ENCODE measurements at regions not wholly inside any gene's neighbourhood (a gene's known extent, or its start where the extent isn't known, plus 50 kb on each side); places are given as distances from the start of the nearest gene placed in this dataset.
"Not testable (repeated sequence)": the region's sequence is repeated elsewhere in the genome, so short reads cannot be mapped to it uniquely, and the experiment has no call there.

GRCh38 chr11:67745181-67745726 lies 70.8 kb upstream of the ALDH3B2 start:
- ChIA-PET POLR2A (no interaction called here), CTCF (no interaction called here)
- no peak for DNase-seq (ENCODE audit: low read depth, low spot score)
- TF ChIP-seq, protein P1, sequence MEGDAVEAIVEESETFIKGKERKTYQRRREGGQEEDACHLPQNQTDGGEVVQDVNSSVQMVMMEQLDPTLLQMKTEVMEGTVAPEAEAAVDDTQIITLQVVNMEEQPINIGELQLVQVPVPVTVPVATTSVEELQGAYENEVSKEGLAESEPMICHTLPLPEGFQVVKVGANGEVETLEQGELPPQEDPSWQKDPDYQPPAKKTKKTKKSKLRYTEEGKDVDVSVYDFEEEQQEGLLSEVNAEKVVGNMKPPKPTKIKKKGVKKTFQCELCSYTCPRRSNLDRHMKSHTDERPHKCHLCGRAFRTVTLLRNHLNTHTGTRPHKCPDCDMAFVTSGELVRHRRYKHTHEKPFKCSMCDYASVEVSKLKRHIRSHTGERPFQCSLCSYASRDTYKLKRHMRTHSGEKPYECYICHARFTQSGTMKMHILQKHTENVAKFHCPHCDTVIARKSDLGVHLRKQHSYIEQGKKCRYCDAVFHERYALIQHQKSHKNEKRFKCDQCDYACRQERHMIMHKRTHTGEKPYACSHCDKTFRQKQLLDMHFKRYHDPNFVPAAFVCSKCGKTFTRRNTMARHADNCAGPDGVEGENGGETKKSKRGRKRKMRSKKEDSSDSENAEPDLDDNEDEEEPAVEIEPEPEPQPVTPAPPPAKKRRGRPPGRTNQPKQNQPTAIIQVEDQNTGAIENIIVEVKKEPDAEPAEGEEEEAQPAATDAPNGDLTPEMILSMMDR (IDR thresholded peaks at IDR 0.05; ENCODE audit: insufficient read depth, low read length, missing control alignments) = no peak
- H3K4me3 ChIP-seq (ENCODE audit: low read depth, low read length) = no peak overlapping the region

DNA sequence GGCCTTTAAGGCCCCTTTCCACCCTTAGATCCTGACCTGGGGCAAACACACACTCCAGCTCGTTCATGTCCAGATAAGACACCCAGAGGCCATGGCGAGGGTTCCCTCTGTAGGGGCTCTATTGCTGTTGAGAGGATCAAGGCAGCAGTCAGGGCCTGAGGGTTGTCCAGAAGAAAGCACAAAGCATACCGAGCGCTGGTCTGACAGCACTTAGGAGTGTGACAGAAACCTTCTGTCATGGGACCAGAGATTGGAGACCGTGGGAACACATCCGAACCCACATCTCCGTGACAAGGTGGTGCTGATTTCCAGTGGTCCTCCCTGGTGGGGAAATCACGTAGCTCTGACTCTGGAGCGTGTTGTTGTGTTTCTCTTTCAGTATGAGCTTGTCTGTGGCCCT lies 69.8 kb upstream of the ALDH3B2 start:
- CTCF ChIA-PET; DNase-seq (ENCODE audit: low read depth, low spot score); POLR2A ChIA-PET; H3K4me3 ChIP-seq (ENCODE audit: low read depth, low read length): not testable (repeated sequence)

- CTCF ChIA-PET; H3K4me3 ChIP-seq (ENCODE audit: low read depth, low read length); POLR2A ChIA-PET; DNase-seq (ENCODE audit: low read depth, low spot score): not testable (repeated sequence)
These were observed 63.8 kb upstream of the ALDH3B2 start for GRCh38 chr11:67738231-67738630.

- POLR2A ChIA-PET; DNase-seq (ENCODE audit: low read depth, low spot score); H3K4me3 ChIP-seq (ENCODE audit: low read depth, low read length); CTCF ChIA-PET: not testable (repeated sequence)
These were observed 63.2 kb upstream of the ALDH3B2 start for GRCh38 chr11:67737562-67738080.

DNA sequence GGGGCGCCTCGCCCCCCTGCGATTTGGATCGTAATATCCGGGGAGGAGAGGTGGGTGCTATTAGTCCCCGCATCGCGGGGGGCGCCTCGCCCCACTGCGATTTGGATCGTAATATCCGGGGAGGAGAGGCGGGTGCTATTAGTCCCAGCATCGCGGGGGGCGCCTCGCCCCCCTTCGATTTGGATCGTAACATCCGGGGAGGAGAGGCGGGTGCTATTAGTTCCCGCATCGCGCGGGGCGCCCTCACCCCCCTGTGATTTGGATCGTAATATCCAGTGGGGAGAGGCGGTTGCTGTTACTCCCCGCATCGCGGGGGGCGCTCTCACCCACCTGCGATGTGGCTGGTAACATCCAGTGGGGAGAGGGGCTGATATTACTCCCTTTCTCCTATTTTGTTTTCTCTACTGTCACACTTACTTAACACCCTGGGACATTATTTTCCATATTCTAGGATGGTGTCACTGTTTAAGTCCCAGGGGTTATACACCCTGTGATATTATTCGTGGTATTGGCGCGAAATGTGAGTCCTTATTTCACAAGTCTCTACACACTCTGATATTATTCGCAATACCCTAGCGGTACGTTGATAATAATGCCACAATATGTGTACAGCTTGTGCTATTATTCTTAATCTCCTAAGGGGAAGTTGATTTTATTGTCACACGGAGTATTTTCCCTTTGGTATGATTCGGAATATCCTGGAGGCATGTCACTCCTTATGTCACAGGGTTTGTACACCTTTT lies 57.8 kb upstream of the ALDH3B2 start:
- TF ChIP-seq, protein P1 (IDR thresholded peaks at IDR 0.05; ENCODE audit: insufficient read depth, low read length, missing control alignments) = peak; percentile 7
- ChIA-PET POLR2A (no interaction called here), CTCF (no interaction called here)
- no peak overlapping the region for H3K4me3 ChIP-seq (ENCODE audit: low read depth, low read length)
- no peak for DNase-seq (ENCODE audit: low read depth, low spot score)

GRCh38 chr11:67731583-67731982 lies 57.2 kb upstream of the ALDH3B2 start:
- TF ChIP-seq, protein P1 (IDR thresholded peaks at IDR 0.05; ENCODE audit: insufficient read depth, low read length, missing control alignments) = no peak
- CTCF ChIA-PET = no interaction called here
- POLR2A ChIA-PET = no interaction called here
- no peak overlapping the region for H3K4me3 ChIP-seq (ENCODE audit: low read depth, low read length)
- no peak for DNase-seq (ENCODE audit: low read depth, low spot score)

GRCh38 chr11:67728163-67728571 lies 53.7 kb upstream of the ALDH3B2 start:
- POLR2A ChIA-PET; DNase-seq (ENCODE audit: low read depth, low spot score); H3K4me3 ChIP-seq (ENCODE audit: low read depth, low read length): not testable (repeated sequence)
- CTCF ChIA-PET = interaction anchor here (1.1 kb wide), 1 partner anchor 12 kb away, joined by 3 read pairs; no protein-coding TSS in a partner anchor

DNA sequence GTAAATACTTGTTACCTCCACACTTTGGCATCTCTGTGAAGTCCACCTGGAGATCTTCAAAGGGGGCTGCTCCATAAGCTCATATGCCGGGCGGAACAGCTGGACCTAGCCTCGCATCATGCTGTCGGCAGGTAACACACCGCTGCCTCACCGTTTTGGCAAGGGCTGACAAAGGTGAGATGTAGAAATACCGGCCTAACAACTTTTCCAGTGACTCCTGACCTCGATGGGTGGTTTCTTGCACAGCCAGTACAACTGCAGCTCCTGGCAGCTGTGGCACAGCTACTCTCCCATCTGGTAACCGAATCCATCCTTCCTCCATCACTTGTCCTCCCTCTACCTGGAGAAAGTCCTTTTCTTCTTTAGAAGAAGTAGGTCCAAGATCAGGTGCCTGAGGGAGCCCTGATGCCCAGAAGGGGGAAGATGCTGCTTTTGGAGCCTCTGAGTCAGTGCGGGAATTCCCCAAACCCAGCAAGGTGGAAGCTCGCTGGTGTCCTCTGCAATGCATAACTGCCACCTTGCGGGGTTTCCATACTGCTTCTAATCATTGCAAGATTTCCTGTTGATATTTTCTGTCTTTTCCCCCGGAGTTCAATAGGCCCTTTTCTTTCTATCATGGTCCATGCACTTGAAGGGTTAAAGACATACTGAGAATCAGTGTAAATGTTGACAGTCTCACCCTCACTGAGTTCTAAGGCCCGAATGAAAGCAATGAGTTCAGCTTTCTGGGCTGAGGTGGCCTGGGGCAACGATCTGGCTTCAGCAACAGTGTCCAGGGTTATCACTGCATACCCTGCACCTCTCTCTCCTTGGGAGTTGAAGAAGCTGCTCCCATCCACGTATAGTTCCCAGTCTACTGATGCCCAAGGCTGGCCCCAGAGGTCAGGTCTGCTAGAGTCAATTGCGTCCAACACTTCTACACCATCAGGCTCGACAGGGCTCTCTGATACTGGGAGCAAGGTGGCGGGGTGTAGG lies 52.9 kb upstream of the ALDH3B2 start:
- CTCF ChIA-PET; H3K4me3 ChIP-seq (ENCODE audit: low read depth, low read length); DNase-seq (ENCODE audit: low read depth, low spot score); POLR2A ChIA-PET: not testable (repeated sequence)
